H9 (cell line): ENCODE measurements at regions not wholly inside any gene's neighbourhood (a gene's known extent, or its start where the extent isn't known, plus 50 kb on each side); places are given as distances from the start of the nearest gene placed in this dataset.

ENCODE experiments used
- DNase-seq: peaks from one replicate; pipeline ENCODE4 v3.0.0-alpha.2; 2017
- H2AFZ ChIP-seq: one replicate; pipeline ENCODE4 v1.6.1; 2013; ENCODE audit warnings: mild to moderate bottlenecking, low read length, control low read depth, moderate library complexity
- H2AK5ac ChIP-seq: 2 replicates; pipeline ENCODE4 v1.6.1; 2013; ENCODE audit warnings: low read length, control low read depth, mixed read lengths; ENCODE audit not compliant: insufficient read length
- H2BK120ac ChIP-seq: one replicate; pipeline ENCODE4 v1.6.1; 2013; ENCODE audit warnings: low read depth, mild to moderate bottlenecking, low read length, control low read depth, inconsistent platforms; ENCODE audit not compliant: poor library complexity, severe bottlenecking
- H2BK12ac ChIP-seq: 2 replicates; pipeline ENCODE4 v1.6.1; 2013; ENCODE audit warnings: low read length, control low read depth, mixed read lengths, low read depth; ENCODE audit not compliant: insufficient read length
- H2BK15ac ChIP-seq: 2 replicates; pipeline ENCODE4 v1.6.1; 2013; ENCODE audit warnings: low read depth, low read length, control low read depth
- H2BK20ac ChIP-seq: one replicate; pipeline ENCODE4 v1.6.1; 2013; ENCODE audit warnings: low read depth, mild to moderate bottlenecking, low read length, control low read depth, inconsistent platforms; ENCODE audit not compliant: poor library complexity, severe bottlenecking
- H2BK5ac ChIP-seq: 2 replicates; pipeline ENCODE4 v1.6.1; 2013; ENCODE audit warnings: low read length, control low read depth, mixed read lengths; ENCODE audit not compliant: insufficient read length
- H3K14ac ChIP-seq: 2 replicates; pipeline ENCODE4 v1.6.1; 2013; ENCODE audit warnings: low read length, control low read depth; ENCODE audit not compliant: insufficient read depth
- H3K18ac ChIP-seq: 2 replicates; pipeline ENCODE4 v1.6.1; 2013; ENCODE audit warnings: low read depth, mild to moderate bottlenecking, mixed read lengths, low read length, control low read depth; ENCODE audit not compliant: insufficient read length
- H3K23ac ChIP-seq: 2 replicates; pipeline ENCODE4 v1.6.1; 2013; ENCODE audit warnings: low read length, control low read depth, mixed read lengths, low read depth; ENCODE audit not compliant: insufficient read length
- H3K23me2 ChIP-seq: 2 replicates; pipeline ENCODE4 v1.6.1; 2013; ENCODE audit warnings: low read depth, mild to moderate bottlenecking, mixed read lengths, low read length, control low read depth; ENCODE audit not compliant: insufficient read length, poor library complexity, severe bottlenecking
- H3K27ac ChIP-seq: 2 replicates; pipeline ENCODE4 v1.5.1; 2013; ENCODE audit warnings: low read length, control low read depth, mixed read lengths, low read depth; ENCODE audit not compliant: insufficient read length
- H3K27me3 ChIP-seq: 2 replicates; pipeline ENCODE4 v1.6.1; 2013; ENCODE audit warnings: low read length, control low read depth, inconsistent platforms; ENCODE audit not compliant: insufficient read depth
- H3K4ac ChIP-seq: 2 replicates; pipeline ENCODE4 v1.6.1; 2013; ENCODE audit warnings: low read depth, mild to moderate bottlenecking, control low read depth, inconsistent platforms, low read length, moderate library complexity
- H3K4me1 ChIP-seq: 2 replicates; pipeline ENCODE4 v1.6.1; 2013; ENCODE audit warnings: low read length, control low read depth, inconsistent platforms; ENCODE audit not compliant: insufficient read depth
- H3K4me2 ChIP-seq: 2 replicates; pipeline ENCODE4 v1.6.1; 2013; ENCODE audit warnings: low read length, control low read depth, mixed read lengths; ENCODE audit not compliant: insufficient read length, insufficient read depth
- H3K56ac ChIP-seq: 2 replicates; pipeline ENCODE4 v1.6.1; 2013; ENCODE audit warnings: low read depth, mild to moderate bottlenecking, mixed read lengths, low read length, control low read depth; ENCODE audit not compliant: insufficient read length
- H3K79me1 ChIP-seq: 2 replicates; pipeline ENCODE4 v1.6.1; 2013; ENCODE audit warnings: low read depth, mild to moderate bottlenecking, moderate library complexity, low read length, control low read depth, inconsistent platforms; ENCODE audit not compliant: insufficient read depth, poor library complexity, severe bottlenecking
- H3K79me2 ChIP-seq: 2 replicates; pipeline ENCODE4 v1.6.1; 2013; ENCODE audit warnings: low read length, control low read depth, inconsistent platforms; ENCODE audit not compliant: insufficient read depth
- H3K9ac ChIP-seq: 2 replicates; pipeline ENCODE4 v1.6.1; 2013; ENCODE audit warnings: low read length, control low read depth, mixed read lengths; ENCODE audit not compliant: insufficient read length; ENCODE audit errors: extremely low read depth
- H3K9me3 ChIP-seq: one replicate; pipeline ENCODE4 v1.6.1; 2013; ENCODE audit warnings: low read depth, low read length, inconsistent platforms; ENCODE audit not compliant: control insufficient read depth
- H3T11ph ChIP-seq: one replicate; pipeline ENCODE4 v1.6.1; 2013; ENCODE audit warnings: mild to moderate bottlenecking, low read length, control low read depth, inconsistent platforms
- H4K20me1 ChIP-seq: one replicate; pipeline ENCODE4 v1.6.1; 2013; ENCODE audit not compliant: control insufficient read depth, insufficient read length, insufficient read depth
- H4K5ac ChIP-seq: 2 replicates; pipeline ENCODE4 v1.6.1; 2013; ENCODE audit warnings: low read depth, mild to moderate bottlenecking, mixed read lengths, low read length, control low read depth; ENCODE audit not compliant: insufficient read length
- H4K8ac ChIP-seq: replicated peaks from 2 replicates; pipeline ENCODE4 v1.6.1; 2013; ENCODE audit warnings: low read length, control low read depth, mixed read lengths, low read depth; ENCODE audit not compliant: insufficient read length
- H4K91ac ChIP-seq: 2 replicates; pipeline ENCODE4 v1.6.1; 2013; ENCODE audit warnings: low read depth, mild to moderate bottlenecking, moderate library complexity, mixed read lengths, low read length, control low read depth; ENCODE audit not compliant: insufficient read length
- H3K27ac Mint-ChIP-seq, 3 experiments: 2 replicates in 2 of 3; 3 replicates in 1 of 3; pipeline ENCODE4 v1.8.0; 2020 to 2021; ENCODE audit warnings: mixed read lengths in 3 of 3, mild to moderate bottlenecking in 1 of 3, moderate library complexity in 1 of 3
- H3K27me3 Mint-ChIP-seq: 2 replicates; pipeline ENCODE4 v1.8.0; 2021; ENCODE audit warnings: low read depth, mild to moderate bottlenecking, moderate library complexity, mixed read lengths
- H3K36me3 Mint-ChIP-seq, 3 experiments: 2 replicates in 2 of 3; 3 replicates in 1 of 3; pipeline ENCODE4 v1.8.0; 2020 to 2021; ENCODE audit warnings: low read depth in 3 of 3, mixed read lengths in 3 of 3; ENCODE audit not compliant: insufficient read depth in 1 of 3
- H3K4me1 Mint-ChIP-seq, 2 experiments: 2 replicates each; pipeline ENCODE4 v1.8.0; 2020; ENCODE audit warnings: mixed read lengths in 2 of 2
- H3K4me3 Mint-ChIP-seq, 2 experiments: 2 replicates in 1 of 2; 3 replicates in 1 of 2; pipeline ENCODE4 v1.8.0; 2020 to 2021; ENCODE audit warnings: mild to moderate bottlenecking in 2 of 2, mixed read lengths in 2 of 2, moderate library complexity in 1 of 2
- H3K9me3 Mint-ChIP-seq, 2 experiments: 2 replicates in 1 of 2; 3 replicates in 1 of 2; pipeline ENCODE4 v1.8.0; 2020; ENCODE audit warnings: mild to moderate bottlenecking in 2 of 2, mixed read lengths in 2 of 2, moderate library complexity in 1 of 2
- WGBS: extraction: QIAGEN DNeasy Blood & Tissue Kit; methylation state at CpG from one replicate; pipeline ENCODE4 v1.1.7; 2013; ENCODE audit warnings: missing lambda C conversion rate, low lambda C conversion rate, mixed read lengths; ENCODE audit not compliant: insufficient read length; ENCODE audit errors: extremely low coverage; 5-methylcytosine and 5-hydroxymethylcytosine counted together
- TF ChIP-seq, protein P1 (sequence below): fragments of 200-600 bp; sonication (generic); conservative IDR thresholded peaks from 3 replicates; pipeline ENCODE4 v1.8.0; 2021; ENCODE audit warnings: antibody characterized with exemption, mild to moderate bottlenecking

- Histone ChIP-seq H3K9ac (no peak overlapping the region), H2BK20ac (no peak overlapping the region), H3K9me3 (no peaks in the 10 kb centered on the region), H3K27ac (no peak overlapping the region), H4K20me1 (no peaks in the 10 kb centered on the region), H2AK5ac (no peak overlapping the region), H3K79me2 (no peaks in the 10 kb centered on the region), H2BK120ac (no peak overlapping the region), H2AFZ (no peak overlapping the region), H3T11ph (no peak overlapping the region), H3K23ac (no peak overlapping the region), H3K27me3 (no peaks in the 10 kb centered on the region), H3K4me1 (peaks cover 2% of the 10 kb centered on the region), H4K91ac (no peak overlapping the region), H3K18ac (no peak overlapping the region), H4K8ac (no peak overlapping the region), H3K23me2 (peaks cover 4% of the 10 kb centered on the region), H2BK5ac (no peak overlapping the region), H3K56ac (no peak overlapping the region), H2BK12ac (no peak overlapping the region), H3K4ac (no peak overlapping the region), H3K14ac (no peak overlapping the region), H3K79me1 (no peaks in the 10 kb centered on the region), H2BK15ac (no peak overlapping the region), H3K4me2 (no peak overlapping the region), H4K5ac (no peak overlapping the region)
- Mint-ChIP-seq H3K9me3 (no peaks in the 10 kb centered on the region; a peak in 1 of 5 replicates), H3K27ac (no peak overlapping the region), H3K27me3 (peaks cover 13% of the 10 kb centered on the region), H3K4me3 (no peak overlapping the region), H3K36me3 (no peaks in the 10 kb centered on the region; a peak in 1 of 7 replicates), H3K4me1 (peaks cover 21 to 28% of the 10 kb centered on the region in 2 experiments)
- TF ChIP-seq, protein P1, sequence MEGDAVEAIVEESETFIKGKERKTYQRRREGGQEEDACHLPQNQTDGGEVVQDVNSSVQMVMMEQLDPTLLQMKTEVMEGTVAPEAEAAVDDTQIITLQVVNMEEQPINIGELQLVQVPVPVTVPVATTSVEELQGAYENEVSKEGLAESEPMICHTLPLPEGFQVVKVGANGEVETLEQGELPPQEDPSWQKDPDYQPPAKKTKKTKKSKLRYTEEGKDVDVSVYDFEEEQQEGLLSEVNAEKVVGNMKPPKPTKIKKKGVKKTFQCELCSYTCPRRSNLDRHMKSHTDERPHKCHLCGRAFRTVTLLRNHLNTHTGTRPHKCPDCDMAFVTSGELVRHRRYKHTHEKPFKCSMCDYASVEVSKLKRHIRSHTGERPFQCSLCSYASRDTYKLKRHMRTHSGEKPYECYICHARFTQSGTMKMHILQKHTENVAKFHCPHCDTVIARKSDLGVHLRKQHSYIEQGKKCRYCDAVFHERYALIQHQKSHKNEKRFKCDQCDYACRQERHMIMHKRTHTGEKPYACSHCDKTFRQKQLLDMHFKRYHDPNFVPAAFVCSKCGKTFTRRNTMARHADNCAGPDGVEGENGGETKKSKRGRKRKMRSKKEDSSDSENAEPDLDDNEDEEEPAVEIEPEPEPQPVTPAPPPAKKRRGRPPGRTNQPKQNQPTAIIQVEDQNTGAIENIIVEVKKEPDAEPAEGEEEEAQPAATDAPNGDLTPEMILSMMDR, result no peak
- WGBS, result no CpG with 5 or more reads among the region's 13 CpGs
- no peak for DNase-seq
Observed at GRCh38 chr18:78296166-78296565, 683.5 kb upstream of the SALL3 start.
